GM12878 (cell line): ENCODE measurements at regions not wholly inside any gene's neighbourhood (a gene's known extent, or its start where the extent isn't known, plus 50 kb on each side); places are given as distances from the start of the nearest gene placed in this dataset.

Source experiments
- ATAC-seq: fragments of 200-7000 bp; cut with Tn5 transposase; 3 replicates; pipeline ENCODE4 v1.9.1; 2020; ENCODE audit warnings: mild to moderate bottlenecking, moderate library complexity
- BruUV-seq: library from RNA; stranded (reverse); fragments of 400-500 nt; replicated peaks from 2 replicates; lab custom pipeline; 2021; lab: Mats Ljungman, UMichigan
- CTCF ChIA-PET: fragments of 300-600 bp; sonication (Branson Sonifier 250); formaldehyde crosslinking; extraction: SDS; loops from one replicate; lab custom pipeline; 2021; ENCODE audit warnings: inconsistent platforms; lab: Yijun Ruan, JAX
- POLR2A ChIA-PET: fragments of 350-600 bp; formaldehyde crosslinking; extraction: SDS; loops from one replicate; lab custom pipeline; 2021; ENCODE audit warnings: inconsistent platforms; lab: Charles Lee
- RAD21 ChIA-PET: fragments of 300-600 bp; sonication (Branson Sonifier 250); formaldehyde crosslinking; loops from one replicate; lab custom pipeline; 2023; ENCODE audit warnings: antibody characterized with exemption; ENCODE audit not compliant: unreplicated experiment; lab: Charles Lee
- SMC1A ChIA-PET: fragments of 300-600 bp; sonication (Branson Sonifier 250); formaldehyde crosslinking; loops from one replicate; lab custom pipeline; 2023; ENCODE audit not compliant: unreplicated experiment, uncharacterized antibody; lab: Charles Lee
- DNase-seq: peaks from one replicate; pipeline ENCODE4 v3.0.0-alpha.2; 2011; ENCODE audit warnings: low read depth, low spot score
- FAIRE-seq: peaks from 3 replicates; lab custom pipeline; 2011; peaks lifted over from hg19 to GRCh38; lab: Jason Lieb, UNC
- H2AFZ ChIP-seq: 2 replicates; pipeline ENCODE4 v1.6.0; 2011; ENCODE audit warnings: low read depth, low read length, control low read depth; ENCODE audit not compliant: control insufficient read depth
- H3K27ac ChIP-seq: 2 replicates; pipeline ENCODE4 v1.5.1; 2011; ENCODE audit warnings: control low read depth; ENCODE audit not compliant: control insufficient read depth, insufficient read depth
- H3K27me3 ChIP-seq, 2 experiments: replicated peaks in 1 of 2; 2 replicates each; pipeline versions ENCODE4 v1.6.0 to v1.6.1; 2011; ENCODE audit warnings: low read length in 1 of 2; ENCODE audit not compliant: control insufficient read depth in 2 of 2, insufficient read depth in 2 of 2
- H3K36me3 ChIP-seq, 2 experiments: 2 replicates each; pipeline ENCODE4 v1.5.1; 2011; ENCODE audit warnings: low read length in 1 of 2; ENCODE audit not compliant: control insufficient read depth in 2 of 2, insufficient read depth in 2 of 2
- H3K4me1 ChIP-seq: 2 replicates; pipeline ENCODE4 v1.6.1; 2011; ENCODE audit warnings: mild to moderate bottlenecking, low read length, moderate library complexity, mixed read lengths; ENCODE audit not compliant: control insufficient read depth, insufficient read depth
- H3K4me2 ChIP-seq: 2 replicates; pipeline ENCODE4 v1.6.0; 2011; ENCODE audit warnings: control low read depth; ENCODE audit not compliant: control insufficient read depth, insufficient read depth
- H3K4me3 ChIP-seq: fragments of 200-600 bp; sonication (generic); 2 replicates; pipeline ENCODE4 v1.5.1; 2016
- H3K79me2 ChIP-seq: 2 replicates; pipeline ENCODE4 v1.6.0; 2011; ENCODE audit warnings: low read length; ENCODE audit not compliant: control insufficient read depth, insufficient read depth
- H3K9ac ChIP-seq: 2 replicates; pipeline ENCODE4 v1.8.0; 2011; ENCODE audit warnings: low read length, control low read depth, mixed read lengths; ENCODE audit not compliant: control insufficient read depth, insufficient read depth
- H3K9me3 ChIP-seq: replicated peaks from 3 replicates; pipeline ENCODE4 v1.5.1; 2011; ENCODE audit warnings: mild to moderate bottlenecking, low read length; ENCODE audit not compliant: control insufficient read depth, insufficient read depth
- H4K20me1 ChIP-seq: 2 replicates; pipeline ENCODE4 v1.6.0; 2011; ENCODE audit not compliant: control insufficient read depth, insufficient read depth
- EED ChIP-seq: sonication (generic); IDR thresholded peaks from 2 replicates; pipeline ENCODE4 v1.6.1; 2016; ENCODE audit warnings: antibody characterized with exemption, low read depth
- EZH2 ChIP-seq: IDR thresholded peaks from 2 replicates; pipeline ENCODE4 v1.6.1; 2012; ENCODE audit warnings: low read depth, mild to moderate bottlenecking, control low read depth, inconsistent platforms, low read length, borderline replicate concordance; ENCODE audit not compliant: control insufficient read depth
- IRF4 ChIP-seq: IDR thresholded peaks from 2 replicates; pipeline ENCODE4 v1.6.1; 2011; ENCODE audit warnings: low read depth, low read length
- MYB ChIP-seq: fragments of 150-350 bp; IDR thresholded peaks from 2 replicates; pipeline ENCODE4 v1.6.1; 2014; ENCODE audit warnings: mild to moderate bottlenecking, low read depth, low read length, borderline replicate concordance
- NR2F1 ChIP-seq: fragments of 450-650 bp; conservative IDR thresholded peaks from 2 replicates; pipeline ENCODE4 v1.6.1; 2017; ENCODE audit warnings: mild to moderate bottlenecking
- POLR2A ChIP-seq: IDR thresholded peaks from 2 replicates; pipeline ENCODE4 v1.6.1; 2011; ENCODE audit warnings: low read depth, mild to moderate bottlenecking, low read length
- POLR2AphosphoS2 ChIP-seq: IDR thresholded peaks from 2 replicates; pipeline ENCODE4 v1.6.1; 2011; ENCODE audit warnings: low read depth, mild to moderate bottlenecking, low read length, improper control_type of control experiment, moderate library complexity
- ZNF217 ChIP-seq: fragments of 450-650 bp; IDR thresholded peaks from 2 replicates; pipeline ENCODE4 v1.6.1; 2017; ENCODE audit warnings: antibody characterized with exemption, mild to moderate bottlenecking
- WGBS: methylation state at CpG from one replicate; pipeline ENCODE4 v1.1.6; 2016; ENCODE audit warnings: low lambda C conversion rate; ENCODE audit not compliant: insufficient replicate concordance, insufficient coverage; ENCODE audit errors: missing lambda C conversion rate; 5-methylcytosine and 5-hydroxymethylcytosine counted together
- in situ Hi-C: fragments of 300-500 bp; cut with MboI; formaldehyde crosslinking; loops from 9 replicates; pipeline ENCODE4 v1.14.3; 2018; ENCODE audit warnings: mixed read lengths
- intact Hi-C: fragments of 100-400 bp; cut with micrococcal nuclease; formaldehyde crosslinking; loops from one replicate; pipeline ENCODE4 v1.14.2; 2022; ENCODE audit not compliant: unreplicated experiment
- TF ChIP-seq, protein P1 (sequence below): fragments of 450-650 bp; IDR thresholded peaks from 2 replicates; pipeline ENCODE4 v1.6.1; 2018; ENCODE audit warnings: borderline replicate concordance, mild to moderate bottlenecking; ENCODE audit not compliant: partially characterized antibody
- TF ChIP-seq, protein P2 (sequence below): IDR thresholded peaks from 2 replicates; pipeline ENCODE4 v1.6.1; 2011; ENCODE audit warnings: low read depth, low read length, improper control_type of control experiment, borderline replicate concordance
- TF ChIP-seq, protein P3 (sequence below): fragments of 450-650 bp; IDR thresholded peaks from 2 replicates; pipeline ENCODE4 v1.6.1; 2017; ENCODE audit warnings: antibody characterized with exemption, mild to moderate bottlenecking, moderate library complexity
- TF ChIP-seq, protein P4 (sequence below): IDR thresholded peaks from 2 replicates; pipeline ENCODE4 v1.6.1; 2012; ENCODE audit warnings: low read depth, low read length, improper control_type of control experiment

DNA sequence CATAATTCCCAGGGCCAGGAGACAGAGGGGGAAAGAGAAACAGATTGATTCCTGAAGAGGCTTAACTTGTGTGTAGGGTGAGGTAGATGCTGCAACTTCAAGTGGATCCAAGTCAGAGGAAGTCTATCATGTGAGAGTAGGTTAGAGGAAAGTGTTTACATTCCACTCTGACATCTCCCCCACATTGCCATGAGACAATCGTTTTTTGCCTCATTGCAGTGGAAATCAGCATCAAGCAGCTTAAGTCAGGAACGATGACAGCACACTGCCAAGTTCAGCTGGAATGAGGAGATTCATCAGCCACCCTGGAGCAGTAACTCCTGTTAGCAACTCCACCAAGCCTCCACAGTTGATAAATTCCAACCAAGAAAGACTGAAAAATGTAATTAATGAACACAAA, 689.7 kb upstream of the MEF2C start (continued):
- TF ChIP-seq, protein P1, sequence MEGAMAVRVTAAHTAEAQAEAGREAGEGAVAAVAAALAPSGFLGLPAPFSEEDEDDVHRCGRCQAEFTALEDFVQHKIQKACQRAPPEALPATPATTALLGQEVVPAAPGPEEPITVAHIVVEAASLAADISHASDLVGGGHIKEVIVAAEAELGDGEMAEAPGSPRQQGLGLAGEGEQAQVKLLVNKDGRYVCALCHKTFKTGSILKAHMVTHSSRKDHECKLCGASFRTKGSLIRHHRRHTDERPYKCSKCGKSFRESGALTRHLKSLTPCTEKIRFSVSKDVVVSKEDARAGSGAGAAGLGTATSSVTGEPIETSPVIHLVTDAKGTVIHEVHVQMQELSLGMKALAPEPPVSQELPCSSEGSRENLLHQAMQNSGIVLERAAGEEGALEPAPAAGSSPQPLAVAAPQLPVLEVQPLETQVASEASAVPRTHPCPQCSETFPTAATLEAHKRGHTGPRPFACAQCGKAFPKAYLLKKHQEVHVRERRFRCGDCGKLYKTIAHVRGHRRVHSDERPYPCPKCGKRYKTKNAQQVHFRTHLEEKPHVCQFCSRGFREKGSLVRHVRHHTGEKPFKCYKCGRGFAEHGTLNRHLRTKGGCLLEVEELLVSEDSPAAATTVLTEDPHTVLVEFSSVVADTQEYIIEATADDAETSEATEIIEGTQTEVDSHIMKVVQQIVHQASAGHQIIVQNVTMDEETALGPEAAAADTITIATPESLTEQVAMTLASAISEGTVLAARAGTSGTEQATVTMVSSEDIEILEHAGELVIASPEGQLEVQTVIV, result no peak
- TF ChIP-seq EED, result no peak
- TF ChIP-seq EZH2, result no peak
- TF ChIP-seq, protein P2, sequence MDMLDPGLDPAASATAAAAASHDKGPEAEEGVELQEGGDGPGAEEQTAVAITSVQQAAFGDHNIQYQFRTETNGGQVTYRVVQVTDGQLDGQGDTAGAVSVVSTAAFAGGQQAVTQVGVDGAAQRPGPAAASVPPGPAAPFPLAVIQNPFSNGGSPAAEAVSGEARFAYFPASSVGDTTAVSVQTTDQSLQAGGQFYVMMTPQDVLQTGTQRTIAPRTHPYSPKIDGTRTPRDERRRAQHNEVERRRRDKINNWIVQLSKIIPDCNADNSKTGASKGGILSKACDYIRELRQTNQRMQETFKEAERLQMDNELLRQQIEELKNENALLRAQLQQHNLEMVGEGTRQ, result no peak
- no peak for TF ChIP-seq IRF4
- no peak for TF ChIP-seq MYB

DNA sequence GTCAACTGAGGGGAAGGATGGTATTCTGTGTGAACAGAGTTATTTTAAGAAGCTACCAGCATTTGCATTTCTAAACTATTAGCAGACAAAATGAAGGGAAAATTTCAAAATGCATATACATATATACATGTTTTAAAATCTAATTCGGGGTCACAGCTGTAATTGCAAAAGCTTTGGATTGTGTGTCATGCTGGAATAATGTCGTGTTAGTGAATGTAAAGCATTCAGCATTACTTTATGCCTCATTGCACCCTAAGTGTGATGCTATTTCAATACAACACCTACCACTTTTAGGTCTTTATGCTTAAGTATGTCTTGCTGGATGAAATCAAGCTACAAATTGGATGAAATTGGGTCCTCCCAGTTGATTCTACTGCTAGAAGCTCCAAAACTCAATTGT, 687.6 kb upstream of the MEF2C start:
- Histone ChIP-seq H3K36me3 (no peaks in the 10 kb centered on the region), H3K9ac (no peak overlapping the region), H3K27me3 (no peaks in the 10 kb centered on the region), H3K9me3 (no peaks in the 10 kb centered on the region), H4K20me1 (no peaks in the 10 kb centered on the region), H3K27ac (no peak overlapping the region), H2AFZ (no peak overlapping the region), H3K4me1 (no peaks in the 10 kb centered on the region), H3K4me3 (no peak overlapping the region), H3K4me2 (no peak overlapping the region), H3K79me2 (no peaks in the 10 kb centered on the region)
- TF ChIP-seq ZNF217 (no peak), NR2F1 (no peak), POLR2A (no peak), POLR2AphosphoS2 (no peak)
- TF ChIP-seq, protein P3, sequence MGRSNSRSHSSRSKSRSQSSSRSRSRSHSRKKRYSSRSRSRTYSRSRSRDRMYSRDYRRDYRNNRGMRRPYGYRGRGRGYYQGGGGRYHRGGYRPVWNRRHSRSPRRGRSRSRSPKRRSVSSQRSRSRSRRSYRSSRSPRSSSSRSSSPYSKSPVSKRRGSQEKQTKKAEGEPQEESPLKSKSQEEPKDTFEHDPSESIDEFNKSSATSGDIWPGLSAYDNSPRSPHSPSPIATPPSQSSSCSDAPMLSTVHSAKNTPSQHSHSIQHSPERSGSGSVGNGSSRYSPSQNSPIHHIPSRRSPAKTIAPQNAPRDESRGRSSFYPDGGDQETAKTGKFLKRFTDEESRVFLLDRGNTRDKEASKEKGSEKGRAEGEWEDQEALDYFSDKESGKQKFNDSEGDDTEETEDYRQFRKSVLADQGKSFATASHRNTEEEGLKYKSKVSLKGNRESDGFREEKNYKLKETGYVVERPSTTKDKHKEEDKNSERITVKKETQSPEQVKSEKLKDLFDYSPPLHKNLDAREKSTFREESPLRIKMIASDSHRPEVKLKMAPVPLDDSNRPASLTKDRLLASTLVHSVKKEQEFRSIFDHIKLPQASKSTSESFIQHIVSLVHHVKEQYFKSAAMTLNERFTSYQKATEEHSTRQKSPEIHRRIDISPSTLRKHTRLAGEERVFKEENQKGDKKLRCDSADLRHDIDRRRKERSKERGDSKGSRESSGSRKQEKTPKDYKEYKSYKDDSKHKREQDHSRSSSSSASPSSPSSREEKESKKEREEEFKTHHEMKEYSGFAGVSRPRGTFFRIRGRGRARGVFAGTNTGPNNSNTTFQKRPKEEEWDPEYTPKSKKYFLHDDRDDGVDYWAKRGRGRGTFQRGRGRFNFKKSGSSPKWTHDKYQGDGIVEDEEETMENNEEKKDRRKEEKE, result no peak
- TF ChIP-seq, protein P4, sequence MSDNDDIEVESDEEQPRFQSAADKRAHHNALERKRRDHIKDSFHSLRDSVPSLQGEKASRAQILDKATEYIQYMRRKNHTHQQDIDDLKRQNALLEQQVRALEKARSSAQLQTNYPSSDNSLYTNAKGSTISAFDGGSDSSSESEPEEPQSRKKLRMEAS, result no peak
- ATAC-seq (no peak), FAIRE-seq (no peak), DNase-seq (no peak)
- in situ Hi-C loops, result no loop called here
- CTCF ChIA-PET, result interaction anchor here (0.5 to 1.1 kb wide), 3 partner anchors 15 to 693 kb away, joined by 3 to 4 read pairs (median 4); no protein-coding TSS in a partner anchor
- POLR2A ChIA-PET, result no interaction called here
- RAD21 ChIA-PET, result interaction anchor here (1.0 to 1.4 kb wide), 3 partner anchors 9 to 843 kb away, joined by 3 to 4 read pairs (median 3); no protein-coding TSS in a partner anchor
- BruUV-seq, result no TSS peak
- 40% methylated on average over 2 of the region's 2 CpGs for WGBS
- intact Hi-C loops, result no loop called here
- SMC1A ChIA-PET, result interaction anchor here (0.8 to 2.5 kb wide), 9 partner anchors 9 to 299 kb away, joined by 3 to 10 read pairs (median 4); no protein-coding TSS in a partner anchor
